Gastroesophageal sphincter (tissue), 3 donors: ENCODE measurements at regions not wholly inside any gene's neighbourhood (a gene's known extent, or its start where the extent isn't known, plus 50 kb on each side); places are given as distances from the start of the nearest gene placed in this dataset.

Source experiments
- POLR2A ChIP-seq, 2 donors: fragments of 450-650 bp; IDR thresholded peaks; one replicate each; pipeline ENCODE4 v1.6.1; 2017; ENCODE audit warnings: antibody characterized with exemption in 2 of 2, mild to moderate bottlenecking in 2 of 2, moderate library complexity in 1 of 2
- POLR2AphosphoS5 ChIP-seq: sonication (generic); formaldehyde crosslinking; IDR thresholded peaks from one replicate; pipeline ENCODE4 v1.6.1; 2017; ENCODE audit warnings: antibody characterized with exemption
- TF ChIP-seq, protein P1 (sequence below), 4 experiments: fragments of 200-600 bp in 2 of 4; fragments of 450-650 bp in 2 of 4; sonication (generic) in 1 of 4; IDR thresholded peaks; one replicate each; pipeline ENCODE4 v1.5.1; 2017 to 2019; ENCODE audit warnings: antibody characterized with exemption in 4 of 4, mild to moderate bottlenecking in 2 of 4, moderate library complexity in 2 of 4

DNA sequence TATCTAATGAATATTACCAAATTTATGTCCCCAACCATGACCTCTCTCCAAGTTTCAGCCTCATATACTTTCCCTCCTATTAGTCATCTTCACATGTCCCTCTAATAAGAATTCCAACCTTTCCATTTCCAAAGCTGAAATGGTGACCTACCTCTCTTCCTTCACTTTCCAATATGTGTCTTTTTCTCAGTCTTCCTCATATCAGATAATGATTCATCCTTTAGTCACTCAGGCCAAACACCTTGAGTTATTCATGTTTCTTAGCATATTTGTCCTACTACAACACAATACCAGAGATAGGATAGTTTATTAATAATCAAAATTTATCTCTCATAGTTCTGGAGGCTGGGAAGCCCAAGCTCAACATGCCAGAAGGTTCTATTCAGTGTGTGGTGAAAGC lies 318.5 kb upstream of the ZWINT start:
- no peak for TF ChIP-seq POLR2AphosphoS5
- no peak for TF ChIP-seq POLR2A (IDR thresholded peaks at IDR 0.05)
- TF ChIP-seq, protein P1, sequence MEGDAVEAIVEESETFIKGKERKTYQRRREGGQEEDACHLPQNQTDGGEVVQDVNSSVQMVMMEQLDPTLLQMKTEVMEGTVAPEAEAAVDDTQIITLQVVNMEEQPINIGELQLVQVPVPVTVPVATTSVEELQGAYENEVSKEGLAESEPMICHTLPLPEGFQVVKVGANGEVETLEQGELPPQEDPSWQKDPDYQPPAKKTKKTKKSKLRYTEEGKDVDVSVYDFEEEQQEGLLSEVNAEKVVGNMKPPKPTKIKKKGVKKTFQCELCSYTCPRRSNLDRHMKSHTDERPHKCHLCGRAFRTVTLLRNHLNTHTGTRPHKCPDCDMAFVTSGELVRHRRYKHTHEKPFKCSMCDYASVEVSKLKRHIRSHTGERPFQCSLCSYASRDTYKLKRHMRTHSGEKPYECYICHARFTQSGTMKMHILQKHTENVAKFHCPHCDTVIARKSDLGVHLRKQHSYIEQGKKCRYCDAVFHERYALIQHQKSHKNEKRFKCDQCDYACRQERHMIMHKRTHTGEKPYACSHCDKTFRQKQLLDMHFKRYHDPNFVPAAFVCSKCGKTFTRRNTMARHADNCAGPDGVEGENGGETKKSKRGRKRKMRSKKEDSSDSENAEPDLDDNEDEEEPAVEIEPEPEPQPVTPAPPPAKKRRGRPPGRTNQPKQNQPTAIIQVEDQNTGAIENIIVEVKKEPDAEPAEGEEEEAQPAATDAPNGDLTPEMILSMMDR (IDR thresholded peaks at IDR 0.05), result no peak
